HL-60 (cell line): ENCODE measurements at regions not wholly inside any gene's neighbourhood (a gene's known extent, or its start where the extent isn't known, plus 50 kb on each side); places are given as distances from the start of the nearest gene placed in this dataset.

Source experiments
- POLR2AphosphoS5 ChIP-seq: IDR thresholded peaks from 2 replicates; pipeline ENCODE4 v1.6.1; 2012; ENCODE audit warnings: low read depth
- REST ChIP-seq: IDR thresholded peaks from 2 replicates; pipeline ENCODE4 v1.6.1; 2012; ENCODE audit warnings: low read depth; ENCODE audit not compliant: insufficient replicate concordance
- TF ChIP-seq, protein P1 (sequence below): IDR thresholded peaks from one replicate; pipeline ENCODE4 v1.5.1; 2011; ENCODE audit warnings: low read length, control low read depth, inconsistent platforms; ENCODE audit not compliant: insufficient read depth

- TF ChIP-seq, protein P1, sequence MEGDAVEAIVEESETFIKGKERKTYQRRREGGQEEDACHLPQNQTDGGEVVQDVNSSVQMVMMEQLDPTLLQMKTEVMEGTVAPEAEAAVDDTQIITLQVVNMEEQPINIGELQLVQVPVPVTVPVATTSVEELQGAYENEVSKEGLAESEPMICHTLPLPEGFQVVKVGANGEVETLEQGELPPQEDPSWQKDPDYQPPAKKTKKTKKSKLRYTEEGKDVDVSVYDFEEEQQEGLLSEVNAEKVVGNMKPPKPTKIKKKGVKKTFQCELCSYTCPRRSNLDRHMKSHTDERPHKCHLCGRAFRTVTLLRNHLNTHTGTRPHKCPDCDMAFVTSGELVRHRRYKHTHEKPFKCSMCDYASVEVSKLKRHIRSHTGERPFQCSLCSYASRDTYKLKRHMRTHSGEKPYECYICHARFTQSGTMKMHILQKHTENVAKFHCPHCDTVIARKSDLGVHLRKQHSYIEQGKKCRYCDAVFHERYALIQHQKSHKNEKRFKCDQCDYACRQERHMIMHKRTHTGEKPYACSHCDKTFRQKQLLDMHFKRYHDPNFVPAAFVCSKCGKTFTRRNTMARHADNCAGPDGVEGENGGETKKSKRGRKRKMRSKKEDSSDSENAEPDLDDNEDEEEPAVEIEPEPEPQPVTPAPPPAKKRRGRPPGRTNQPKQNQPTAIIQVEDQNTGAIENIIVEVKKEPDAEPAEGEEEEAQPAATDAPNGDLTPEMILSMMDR: no peak
- TF ChIP-seq POLR2AphosphoS5 (no peak), REST (no peak)
Measured at GRCh38 chr2:37554155-37554510, 117.3 kb downstream of the CDC42EP3 start.
